ENCODE measurements at regions not wholly inside any gene's neighbourhood (a gene's known extent, or its start where the extent isn't known, plus 50 kb on each side); places are given as distances from the start of the nearest gene placed in this dataset.

DNA sequence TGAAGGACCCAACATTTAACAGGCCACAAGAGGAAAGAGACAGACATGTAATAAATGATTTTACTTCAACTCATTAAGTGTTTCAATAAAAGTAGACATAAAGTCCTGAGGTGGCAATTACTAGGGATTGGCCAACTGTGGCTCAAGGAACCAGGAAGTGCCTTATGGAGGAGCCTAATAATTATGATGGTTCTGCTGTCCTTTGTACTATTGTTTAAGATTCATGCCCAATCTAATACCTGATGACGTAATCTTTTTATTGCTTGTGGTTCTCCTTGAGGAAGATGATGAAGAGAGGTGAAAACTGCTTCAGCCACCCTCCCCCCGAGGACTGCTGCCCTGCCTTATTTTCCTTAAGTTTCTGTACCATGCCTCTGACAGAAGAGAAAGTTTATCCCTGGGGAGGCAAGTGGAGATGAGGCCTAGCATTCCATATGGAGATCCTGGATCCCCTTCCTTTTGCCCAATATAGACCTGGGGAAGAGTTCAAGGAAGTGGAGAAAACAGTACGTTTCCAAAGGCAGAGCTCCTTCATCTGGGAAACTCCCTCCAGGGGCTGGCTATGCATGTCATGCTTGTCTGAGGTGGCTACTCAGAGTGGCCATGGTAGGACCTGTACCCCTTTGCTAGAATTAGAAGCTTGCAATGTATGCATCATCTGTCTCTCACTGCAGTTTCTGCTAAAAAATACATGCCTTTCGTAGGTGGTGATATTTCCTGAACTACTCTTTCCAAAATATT, 56.8 kb upstream of the FAT1 start:
- TF ChIP-seq POLR2A (IDR thresholded peaks at IDR 0.05), result no peak
- TF ChIP-seq, protein P1, sequence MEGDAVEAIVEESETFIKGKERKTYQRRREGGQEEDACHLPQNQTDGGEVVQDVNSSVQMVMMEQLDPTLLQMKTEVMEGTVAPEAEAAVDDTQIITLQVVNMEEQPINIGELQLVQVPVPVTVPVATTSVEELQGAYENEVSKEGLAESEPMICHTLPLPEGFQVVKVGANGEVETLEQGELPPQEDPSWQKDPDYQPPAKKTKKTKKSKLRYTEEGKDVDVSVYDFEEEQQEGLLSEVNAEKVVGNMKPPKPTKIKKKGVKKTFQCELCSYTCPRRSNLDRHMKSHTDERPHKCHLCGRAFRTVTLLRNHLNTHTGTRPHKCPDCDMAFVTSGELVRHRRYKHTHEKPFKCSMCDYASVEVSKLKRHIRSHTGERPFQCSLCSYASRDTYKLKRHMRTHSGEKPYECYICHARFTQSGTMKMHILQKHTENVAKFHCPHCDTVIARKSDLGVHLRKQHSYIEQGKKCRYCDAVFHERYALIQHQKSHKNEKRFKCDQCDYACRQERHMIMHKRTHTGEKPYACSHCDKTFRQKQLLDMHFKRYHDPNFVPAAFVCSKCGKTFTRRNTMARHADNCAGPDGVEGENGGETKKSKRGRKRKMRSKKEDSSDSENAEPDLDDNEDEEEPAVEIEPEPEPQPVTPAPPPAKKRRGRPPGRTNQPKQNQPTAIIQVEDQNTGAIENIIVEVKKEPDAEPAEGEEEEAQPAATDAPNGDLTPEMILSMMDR (IDR thresholded peaks at IDR 0.05), result no peak
